Keratinocyte (primary cell): ENCODE measurements at regions not wholly inside any gene's neighbourhood (a gene's known extent, or its start where the extent isn't known, plus 50 kb on each side); places are given as distances from the start of the nearest gene placed in this dataset.

ENCODE experiments used
- DNase-seq: peaks from one replicate; pipeline ENCODE4 v3.0.0-alpha.2; 2011; ENCODE audit warnings: low read depth, missing footprints, low spot score
- FAIRE-seq: peaks from 2 replicates; lab custom pipeline; 2011; peaks lifted over from hg19 to GRCh38; lab: Jason Lieb, UNC
- H2AFZ ChIP-seq: 2 replicates; pipeline ENCODE4 v1.6.0; 2012; ENCODE audit warnings: low read length, control low read depth, inconsistent platforms; ENCODE audit not compliant: control insufficient read depth
- H3K27ac ChIP-seq: 2 replicates; pipeline ENCODE4 v1.5.1; 2011; ENCODE audit warnings: low read length; ENCODE audit not compliant: control insufficient read depth, insufficient read depth
- H3K27me3 ChIP-seq: 3 replicates; pipeline ENCODE4 v1.6.0; 2011; ENCODE audit warnings: low read length; ENCODE audit not compliant: control insufficient read depth, insufficient read depth; ENCODE audit errors: extremely low read depth
- H3K36me3 ChIP-seq, 2 experiments: 2 replicates in 1 of 2; 3 replicates in 1 of 2; pipeline ENCODE4 v1.5.1; 2011; ENCODE audit warnings: low read length in 2 of 2, mild to moderate bottlenecking in 1 of 2; ENCODE audit not compliant: control insufficient read depth in 2 of 2, insufficient read depth in 2 of 2; ENCODE audit errors: extremely low read depth in 1 of 2
- H3K4me1 ChIP-seq: 3 replicates; pipeline ENCODE4 v1.5.1; 2011; ENCODE audit warnings: low read length; ENCODE audit not compliant: control insufficient read depth, insufficient read depth; ENCODE audit errors: extremely low read depth
- H3K4me2 ChIP-seq: 3 replicates; pipeline ENCODE4 v1.6.0; 2011; ENCODE audit warnings: low read depth, low read length; ENCODE audit not compliant: control insufficient read depth, insufficient read depth; ENCODE audit errors: extremely low read depth
- H3K4me3 ChIP-seq, 3 experiments: fragments of 200-600 bp in 1 of 3; sonication (generic) in 1 of 3; 2 replicates in 2 of 3; 3 replicates in 1 of 3; pipeline ENCODE4 v1.5.1; 2011 to 2016; ENCODE audit warnings: low read length in 3 of 3, mild to moderate bottlenecking in 3 of 3, control low read depth in 2 of 3, inconsistent platforms in 1 of 3, low read depth in 1 of 3, mixed read lengths in 1 of 3, mixed run types in 1 of 3, moderate library complexity in 1 of 3; ENCODE audit not compliant: control insufficient read depth in 2 of 3, insufficient read depth in 2 of 3; ENCODE audit errors: extremely low read depth in 1 of 3
- H3K79me2 ChIP-seq: 2 replicates; pipeline ENCODE4 v1.6.0; 2012; ENCODE audit warnings: low read length; ENCODE audit not compliant: control insufficient read depth, insufficient read depth
- H3K9ac ChIP-seq: 3 replicates; pipeline ENCODE4 v1.6.0; 2011; ENCODE audit warnings: low read length; ENCODE audit not compliant: control insufficient read depth, insufficient read depth; ENCODE audit errors: extremely low read depth
- H3K9me1 ChIP-seq: 3 replicates; pipeline ENCODE4 v1.6.0; 2011; ENCODE audit warnings: low read length; ENCODE audit not compliant: control insufficient read depth, insufficient read depth; ENCODE audit errors: extremely low read depth
- H3K9me3 ChIP-seq: 2 replicates; pipeline ENCODE4 v1.5.1; 2012; ENCODE audit warnings: low read depth, low read length; ENCODE audit not compliant: control insufficient read depth
- H4K20me1 ChIP-seq: 3 replicates; pipeline ENCODE4 v1.6.0; 2011; ENCODE audit warnings: low read length; ENCODE audit not compliant: control insufficient read depth, insufficient read depth; ENCODE audit errors: extremely low read depth
- EZH2 ChIP-seq: IDR thresholded peaks from one replicate; pipeline ENCODE4 v1.6.1; 2012; ENCODE audit warnings: inconsistent platforms, mild to moderate bottlenecking, low read length, moderate library complexity
- dilution Hi-C: fragments of 300-500 bp; cut with MboI; formaldehyde crosslinking; loops from one replicate; pipeline ENCODE4 v1.7.0; 2020; ENCODE audit warnings: low sequenced_read_pairs; ENCODE audit not compliant: extremely low pct_ligation_motif_present
- TF ChIP-seq, protein P1 (sequence below), 3 experiments: IDR thresholded peaks in 1 of 3; conservative IDR thresholded peaks in 1 of 3; optimal IDR thresholded peaks in 1 of 3; 2 replicates in 2 of 3; 3 replicates in 1 of 3; pipeline versions ENCODE3 to v1.5.1; 2011; ENCODE audit warnings: low read length in 3 of 3, mild to moderate bottlenecking in 3 of 3, moderate library complexity in 2 of 3, control low read depth in 1 of 3, inconsistent platforms in 1 of 3; ENCODE audit not compliant: insufficient read depth in 2 of 3; ENCODE audit errors: extremely low read depth in 1 of 3

DNA sequence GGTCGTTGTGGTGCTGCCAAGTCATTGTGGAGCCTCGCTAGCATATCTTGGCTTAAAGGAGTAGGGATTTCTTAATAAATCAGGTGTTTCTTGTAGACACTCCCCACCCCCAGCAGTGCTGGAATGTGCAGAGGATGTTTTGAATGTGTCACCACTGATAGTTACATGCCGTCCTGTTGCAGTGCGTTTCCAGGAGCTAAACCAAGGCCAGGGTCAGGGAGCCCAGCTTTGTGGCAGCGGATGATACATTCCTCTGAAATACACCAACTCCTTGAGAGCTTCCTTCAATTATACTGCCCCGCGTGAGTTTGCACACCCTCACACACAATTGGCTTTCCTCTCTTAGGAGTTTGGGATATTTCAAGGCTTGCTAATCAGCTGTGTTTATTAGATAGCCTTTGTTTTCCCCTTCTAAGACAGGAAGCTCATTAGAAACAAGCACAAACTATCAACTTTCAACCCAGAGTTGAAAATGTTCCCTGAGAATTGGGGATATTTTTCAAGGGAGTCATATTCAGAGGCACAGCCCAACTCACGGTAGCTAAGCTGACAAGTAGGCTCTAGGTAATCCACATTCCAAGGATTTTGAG is 154.9 kb downstream of the C12orf75 start:
- dilution Hi-C loops, result no loop called here
- Histone ChIP-seq H3K9me3 (no peaks in the 10 kb centered on the region), H3K79me2 (no peaks in the 10 kb centered on the region), H3K4me3 (no peak overlapping the region), H3K4me1 (no peaks in the 10 kb centered on the region), H3K4me2 (no peak overlapping the region), H3K27me3 (no peaks in the 10 kb centered on the region), H2AFZ (no peak overlapping the region), H3K9me1 (no peaks in the 10 kb centered on the region), H3K36me3 (no peaks in the 10 kb centered on the region), H3K9ac (no peak overlapping the region), H3K27ac (no peak overlapping the region), H4K20me1 (no peaks in the 10 kb centered on the region)
- TF ChIP-seq EZH2, result no peak
- TF ChIP-seq, protein P1, sequence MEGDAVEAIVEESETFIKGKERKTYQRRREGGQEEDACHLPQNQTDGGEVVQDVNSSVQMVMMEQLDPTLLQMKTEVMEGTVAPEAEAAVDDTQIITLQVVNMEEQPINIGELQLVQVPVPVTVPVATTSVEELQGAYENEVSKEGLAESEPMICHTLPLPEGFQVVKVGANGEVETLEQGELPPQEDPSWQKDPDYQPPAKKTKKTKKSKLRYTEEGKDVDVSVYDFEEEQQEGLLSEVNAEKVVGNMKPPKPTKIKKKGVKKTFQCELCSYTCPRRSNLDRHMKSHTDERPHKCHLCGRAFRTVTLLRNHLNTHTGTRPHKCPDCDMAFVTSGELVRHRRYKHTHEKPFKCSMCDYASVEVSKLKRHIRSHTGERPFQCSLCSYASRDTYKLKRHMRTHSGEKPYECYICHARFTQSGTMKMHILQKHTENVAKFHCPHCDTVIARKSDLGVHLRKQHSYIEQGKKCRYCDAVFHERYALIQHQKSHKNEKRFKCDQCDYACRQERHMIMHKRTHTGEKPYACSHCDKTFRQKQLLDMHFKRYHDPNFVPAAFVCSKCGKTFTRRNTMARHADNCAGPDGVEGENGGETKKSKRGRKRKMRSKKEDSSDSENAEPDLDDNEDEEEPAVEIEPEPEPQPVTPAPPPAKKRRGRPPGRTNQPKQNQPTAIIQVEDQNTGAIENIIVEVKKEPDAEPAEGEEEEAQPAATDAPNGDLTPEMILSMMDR (optimal IDR thresholded peaks at IDR 0.05 in 1 of 3, IDR thresholded peaks at IDR 0.05 in 1 of 3, conservative IDR thresholded peaks at IDR 0.05 in 1 of 3; ENCODE audit: extremely low read depth in 1 of 3, insufficient read depth in 2 of 3, low read length in 3 of 3), result no peak
- DNase-seq (no peak), FAIRE-seq (no peak)

DNA sequence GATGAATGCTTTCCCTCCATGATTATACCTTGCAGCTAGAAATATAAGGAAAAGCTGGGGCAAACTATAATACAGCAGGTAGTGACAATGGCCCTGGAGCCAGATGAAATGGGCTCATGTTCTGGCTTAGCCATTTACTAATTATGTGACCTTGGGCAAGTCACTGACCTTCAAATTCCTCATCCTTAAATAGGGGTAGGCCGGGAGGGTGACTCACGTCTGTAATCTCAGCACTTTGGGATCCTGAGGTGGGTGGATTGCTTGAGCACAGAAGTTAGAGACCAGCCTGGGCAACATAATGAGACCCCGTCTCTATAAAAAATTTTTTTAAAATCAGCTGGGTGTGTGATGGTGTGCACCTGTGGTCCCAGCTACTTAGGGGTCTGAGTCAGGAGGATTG is 155.4 kb downstream of the C12orf75 start:
- no peak for FAIRE-seq
- Histone ChIP-seq H3K36me3 (no peaks in the 10 kb centered on the region), H3K9ac (no peak overlapping the region), H3K4me1 (no peaks in the 10 kb centered on the region), H3K4me3 (no peak overlapping the region), H3K9me3 (no peaks in the 10 kb centered on the region), H3K79me2 (no peaks in the 10 kb centered on the region), H4K20me1 (no peaks in the 10 kb centered on the region), H3K27ac (no peak overlapping the region), H3K9me1 (no peaks in the 10 kb centered on the region), H3K4me2 (no peak overlapping the region), H2AFZ (no peak overlapping the region), H3K27me3 (no peaks in the 10 kb centered on the region)
- DNase-seq, result no peak
- dilution Hi-C loops, result no loop called here
- no peak for TF ChIP-seq EZH2
- TF ChIP-seq, protein P1 (optimal IDR thresholded peaks at IDR 0.05 in 1 of 3, IDR thresholded peaks at IDR 0.05 in 1 of 3, conservative IDR thresholded peaks at IDR 0.05 in 1 of 3; ENCODE audit: extremely low read depth in 1 of 3, insufficient read depth in 2 of 3, low read length in 3 of 3), result no peak
